ENCODE measurements at regions not wholly inside any gene's neighbourhood (a gene's known extent, or its start where the extent isn't known, plus 50 kb on each side); places are given as distances from the start of the nearest gene placed in this dataset.

- no peaks in the 10 kb centered on the region for H3K9me3 ChIP-seq
- no peak overlapping the region for H3K4me3 ChIP-seq
- intact Hi-C loops (cut with DNase I; ENCODE audit: low total_unique reads): no loop called here
- H3K4me1 ChIP-seq: no peaks in the 10 kb centered on the region
- no peaks in the 10 kb centered on the region for H3K27me3 ChIP-seq
- no peaks in the 10 kb centered on the region for H3K36me3 ChIP-seq
- no peak overlapping the region for H3K27ac ChIP-seq
- no peak for DNase-seq
- 28 to 83% (median 78%) methylated on average over 1 of the region's 1 CpG for WGBS, 5 donors
- TF ChIP-seq POLR2A (IDR thresholded peaks at IDR 0.05) (no peak), CTCF (IDR thresholded peaks at IDR 0.05) (no peak), POLR2AphosphoS5 (IDR thresholded peaks at IDR 0.05) (no peak), EP300 (IDR thresholded peaks at IDR 0.05) (no peak)
Measured at GRCh38 chr6:74061201-74061600, 365.2 kb downstream of the CD109 start.

GRCh38 chr6:74060354-74060753 is 364.4 kb downstream of the CD109 start:
- H3K27me3 ChIP-seq: no peaks in the 10 kb centered on the region
- intact Hi-C loops (cut with DNase I; ENCODE audit: low total_unique reads): no loop called here
- DNase-seq: no peak
- WGBS, 5 donors: 78 to 89% (median 88%) methylated on average over 2 of the region's 2 CpGs
- H3K9me3 ChIP-seq: no peaks in the 10 kb centered on the region
- no peaks in the 10 kb centered on the region for H3K4me1 ChIP-seq
- H3K36me3 ChIP-seq: no peaks in the 10 kb centered on the region
- no peak overlapping the region for H3K4me3 ChIP-seq
- no peak overlapping the region for H3K27ac ChIP-seq
- TF ChIP-seq POLR2A (IDR thresholded peaks at IDR 0.05) (no peak), CTCF (IDR thresholded peaks at IDR 0.05) (no peak), EP300 (IDR thresholded peaks at IDR 0.05) (no peak), POLR2AphosphoS5 (IDR thresholded peaks at IDR 0.05) (no peak)

- intact Hi-C loops (cut with DNase I; ENCODE audit: low total_unique reads): no loop called here
- Histone ChIP-seq H3K27me3 (no peaks in the 10 kb centered on the region), H3K9me3 (no peaks in the 10 kb centered on the region), H3K36me3 (no peaks in the 10 kb centered on the region), H3K27ac (no peak overlapping the region), H3K4me1 (no peaks in the 10 kb centered on the region), H3K4me3 (no peak overlapping the region)
- DNase-seq: no peak
- 73 to 86% (median 82%) methylated on average over 2 of the region's 2 CpGs for WGBS, 5 donors
- TF ChIP-seq CTCF (IDR thresholded peaks at IDR 0.05) (no peak), POLR2AphosphoS5 (IDR thresholded peaks at IDR 0.05) (no peak), EP300 (IDR thresholded peaks at IDR 0.05) (no peak), POLR2A (IDR thresholded peaks at IDR 0.05) (no peak)
Measured at GRCh38 chr6:74058606-74059005, 362.6 kb downstream of the CD109 start.

GRCh38 chr6:74057326-74057725 is 361.3 kb downstream of the CD109 start:
- Histone ChIP-seq H3K27me3 (no peaks in the 10 kb centered on the region), H3K27ac (no peak overlapping the region), H3K4me1 (no peaks in the 10 kb centered on the region), H3K9me3 (no peaks in the 10 kb centered on the region), H3K36me3 (no peaks in the 10 kb centered on the region), H3K4me3 (no peak overlapping the region)
- TF ChIP-seq POLR2AphosphoS5 (IDR thresholded peaks at IDR 0.05) (no peak), CTCF (IDR thresholded peaks at IDR 0.05) (no peak), EP300 (IDR thresholded peaks at IDR 0.05) (no peak), POLR2A (IDR thresholded peaks at IDR 0.05) (no peak)
- DNase-seq: no peak
- WGBS, 5 donors: 80 to 88% (median 85%) methylated on average over 2 of the region's 2 CpGs
- intact Hi-C loops (cut with DNase I; ENCODE audit: low total_unique reads): no loop called here

All from stomach (tissue), 8 donors.